ENCODE measurements at regions not wholly inside any gene's neighbourhood (a gene's known extent, or its start where the extent isn't known, plus 50 kb on each side); places are given as distances from the start of the nearest gene placed in this dataset.

- TF ChIP-seq, protein P1, sequence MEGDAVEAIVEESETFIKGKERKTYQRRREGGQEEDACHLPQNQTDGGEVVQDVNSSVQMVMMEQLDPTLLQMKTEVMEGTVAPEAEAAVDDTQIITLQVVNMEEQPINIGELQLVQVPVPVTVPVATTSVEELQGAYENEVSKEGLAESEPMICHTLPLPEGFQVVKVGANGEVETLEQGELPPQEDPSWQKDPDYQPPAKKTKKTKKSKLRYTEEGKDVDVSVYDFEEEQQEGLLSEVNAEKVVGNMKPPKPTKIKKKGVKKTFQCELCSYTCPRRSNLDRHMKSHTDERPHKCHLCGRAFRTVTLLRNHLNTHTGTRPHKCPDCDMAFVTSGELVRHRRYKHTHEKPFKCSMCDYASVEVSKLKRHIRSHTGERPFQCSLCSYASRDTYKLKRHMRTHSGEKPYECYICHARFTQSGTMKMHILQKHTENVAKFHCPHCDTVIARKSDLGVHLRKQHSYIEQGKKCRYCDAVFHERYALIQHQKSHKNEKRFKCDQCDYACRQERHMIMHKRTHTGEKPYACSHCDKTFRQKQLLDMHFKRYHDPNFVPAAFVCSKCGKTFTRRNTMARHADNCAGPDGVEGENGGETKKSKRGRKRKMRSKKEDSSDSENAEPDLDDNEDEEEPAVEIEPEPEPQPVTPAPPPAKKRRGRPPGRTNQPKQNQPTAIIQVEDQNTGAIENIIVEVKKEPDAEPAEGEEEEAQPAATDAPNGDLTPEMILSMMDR (IDR thresholded peaks at IDR 0.05; ENCODE audit: insufficient read depth, low read length, poor library complexity, severe bottlenecking), result no peak
- TF ChIP-seq EZH2phosphoT487 (conservative IDR thresholded peaks at IDR 0.05; ENCODE audit: low read length), result no peak
Observed at GRCh38 chr14:101076451-101077198, 173.1 kb upstream of the RTL1 start.
